Left ventricle myocardium inferior (tissue), 1 donor: ENCODE measurements at regions not wholly inside any gene's neighbourhood (a gene's known extent, or its start where the extent isn't known, plus 50 kb on each side); places are given as distances from the start of the nearest gene placed in this dataset.

Experiments
- DNase-seq: peaks from one replicate; pipeline ENCODE4 v3.0.0-alpha.2; 2020
- H3K27ac ChIP-seq: fragments of 200-600 bp; replicated peaks from 2 replicates; pipeline ENCODE4 v1.8.0; 2021
- H3K27me3 ChIP-seq: fragments of 200-600 bp; 2 replicates; pipeline ENCODE4 v1.8.0; 2021; ENCODE audit warnings: low read depth
- H3K36me3 ChIP-seq: fragments of 200-600 bp; 2 replicates; pipeline ENCODE4 v1.8.0; 2021
- H3K4me1 ChIP-seq: fragments of 200-600 bp; 2 replicates; pipeline ENCODE4 v1.8.0; 2021
- H3K4me3 ChIP-seq: fragments of 200-600 bp; 2 replicates; pipeline ENCODE4 v1.8.0; 2021; ENCODE audit warnings: mild to moderate bottlenecking, moderate library complexity
- H3K9me3 ChIP-seq: fragments of 200-600 bp; replicated peaks from 2 replicates; pipeline ENCODE4 v1.8.0; 2021
- intact Hi-C: fragments of 100-400 bp; cut with micrococcal nuclease; formaldehyde crosslinking; loops from one replicate; pipeline ENCODE4 v1.11.0; 2022
- TF ChIP-seq, protein P1 (sequence below): fragments of 200-600 bp; IDR thresholded peaks from 2 replicates; pipeline ENCODE4 v1.8.0; 2021; ENCODE audit warnings: antibody characterized with exemption, mild to moderate bottlenecking, borderline replicate concordance
- donor health status: DM: no; HTN: yes; CAD: no; lungs with severe emphysema.

DNA sequence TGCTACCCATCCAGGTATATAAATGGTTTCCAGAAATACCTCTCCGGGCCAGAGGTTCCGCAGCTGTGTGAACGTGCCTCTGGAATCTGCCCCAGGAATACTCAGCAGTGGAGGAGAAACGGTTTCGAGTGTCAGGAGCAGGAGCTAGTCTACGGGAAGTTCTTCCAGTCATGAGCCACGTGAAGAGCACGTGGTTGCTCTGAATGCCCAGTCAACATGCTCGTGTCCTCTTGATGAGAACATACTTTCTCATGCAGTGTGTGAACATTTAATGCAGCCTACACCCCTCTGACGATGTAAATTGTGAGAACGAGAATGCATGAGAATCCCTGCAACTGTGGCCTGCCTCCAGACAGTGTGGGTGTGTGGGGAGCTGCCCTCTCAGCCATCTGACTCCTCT is 277.0 kb upstream of the SHH start:
- Histone ChIP-seq H3K27me3 (peaks cover 80% of the 10 kb centered on the region), H3K36me3 (no peaks in the 10 kb centered on the region), H3K4me1 (no peaks in the 10 kb centered on the region), H3K9me3 (no peaks in the 10 kb centered on the region), H3K27ac (no peak overlapping the region), H3K4me3 (no peak overlapping the region)
- intact Hi-C loops = no loop called here
- DNase-seq = no peak
- TF ChIP-seq, protein P1, sequence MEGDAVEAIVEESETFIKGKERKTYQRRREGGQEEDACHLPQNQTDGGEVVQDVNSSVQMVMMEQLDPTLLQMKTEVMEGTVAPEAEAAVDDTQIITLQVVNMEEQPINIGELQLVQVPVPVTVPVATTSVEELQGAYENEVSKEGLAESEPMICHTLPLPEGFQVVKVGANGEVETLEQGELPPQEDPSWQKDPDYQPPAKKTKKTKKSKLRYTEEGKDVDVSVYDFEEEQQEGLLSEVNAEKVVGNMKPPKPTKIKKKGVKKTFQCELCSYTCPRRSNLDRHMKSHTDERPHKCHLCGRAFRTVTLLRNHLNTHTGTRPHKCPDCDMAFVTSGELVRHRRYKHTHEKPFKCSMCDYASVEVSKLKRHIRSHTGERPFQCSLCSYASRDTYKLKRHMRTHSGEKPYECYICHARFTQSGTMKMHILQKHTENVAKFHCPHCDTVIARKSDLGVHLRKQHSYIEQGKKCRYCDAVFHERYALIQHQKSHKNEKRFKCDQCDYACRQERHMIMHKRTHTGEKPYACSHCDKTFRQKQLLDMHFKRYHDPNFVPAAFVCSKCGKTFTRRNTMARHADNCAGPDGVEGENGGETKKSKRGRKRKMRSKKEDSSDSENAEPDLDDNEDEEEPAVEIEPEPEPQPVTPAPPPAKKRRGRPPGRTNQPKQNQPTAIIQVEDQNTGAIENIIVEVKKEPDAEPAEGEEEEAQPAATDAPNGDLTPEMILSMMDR = no peak

DNA sequence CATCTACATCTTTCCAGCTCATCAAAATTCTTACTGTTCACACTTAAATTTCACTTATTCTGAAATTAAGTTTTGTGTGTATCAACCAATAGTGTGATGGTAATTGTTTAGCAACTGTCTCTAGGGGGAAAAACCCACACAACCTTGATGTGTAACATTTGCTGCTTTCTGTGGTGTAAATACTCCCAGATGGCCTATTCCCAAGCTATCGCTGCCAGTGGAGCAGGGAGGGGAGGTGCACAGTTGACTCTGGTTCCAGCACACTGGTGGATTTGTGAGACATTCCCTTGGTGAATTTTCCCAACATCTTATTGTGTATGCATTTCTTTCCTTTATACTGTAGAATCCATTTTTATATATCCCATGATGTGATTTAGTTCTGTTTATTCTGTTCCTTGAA is 275.9 kb upstream of the SHH start:
- intact Hi-C loops = no loop called here
- DNase-seq = no peak

DNA sequence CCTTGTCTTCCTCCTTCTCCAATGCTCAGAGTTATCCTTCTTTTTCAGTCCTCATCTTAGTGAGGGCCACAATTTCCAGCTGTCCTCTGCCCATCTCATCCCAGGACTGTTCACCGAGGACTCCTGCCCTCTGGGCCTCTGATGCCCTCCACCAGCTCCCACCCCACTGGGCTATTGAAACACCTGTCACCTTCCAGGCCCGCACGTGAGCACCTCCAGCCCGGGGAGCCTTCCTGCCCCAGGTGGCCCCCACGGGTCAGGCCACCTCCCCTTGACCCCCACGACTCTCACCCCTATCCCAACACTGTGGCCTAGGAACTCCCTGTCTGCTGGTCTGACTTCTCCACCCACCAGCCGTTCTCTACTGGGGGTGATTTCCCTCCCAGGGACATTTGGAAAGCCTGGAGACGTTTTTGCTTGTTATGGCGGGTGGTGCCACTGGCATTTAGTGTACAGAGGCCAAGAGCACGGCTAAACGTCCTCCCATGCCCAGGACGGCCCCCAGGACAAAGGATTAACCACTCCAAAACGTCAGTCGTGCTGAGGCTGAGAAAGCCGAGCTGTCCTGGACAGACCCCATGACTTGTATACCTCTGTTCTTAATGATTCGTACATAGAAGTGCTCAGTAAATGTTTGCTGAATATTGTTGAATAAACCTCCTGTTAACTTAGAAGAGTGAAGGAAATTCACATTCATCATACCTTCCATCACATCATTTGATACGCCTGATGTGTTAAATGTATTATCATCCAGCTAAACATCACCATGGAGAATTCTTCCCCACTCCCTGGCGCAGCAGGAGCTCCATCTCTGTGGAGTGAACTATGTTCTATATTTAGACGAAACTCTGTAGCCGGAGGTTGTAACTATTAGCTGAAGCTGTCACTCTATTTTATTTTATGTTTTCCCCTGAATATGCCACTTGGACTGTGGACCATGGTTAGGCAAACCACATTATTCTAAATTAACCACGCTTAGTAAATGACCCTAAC is 270.1 kb upstream of the SHH start:
- H3K4me1 ChIP-seq = no peaks in the 10 kb centered on the region
- intact Hi-C loops = no loop called here
- TF ChIP-seq, protein P1 = no peak
- no peaks in the 10 kb centered on the region for H3K36me3 ChIP-seq
- H3K4me3 ChIP-seq = no peak overlapping the region
- H3K27me3 ChIP-seq = peaks cover 67% of the 10 kb centered on the region
- DNase-seq = no peak
- H3K9me3 ChIP-seq = no peaks in the 10 kb centered on the region
- no peak overlapping the region for H3K27ac ChIP-seq

More for the DNA sequence above, 275.9 kb upstream of the SHH start:
- Histone ChIP-seq H3K36me3 (no peaks in the 10 kb centered on the region), H3K27ac (no peak overlapping the region), H3K9me3 (no peaks in the 10 kb centered on the region), H3K4me3 (no peak overlapping the region), H3K4me1 (no peaks in the 10 kb centered on the region), H3K27me3 (peaks cover 77% of the 10 kb centered on the region)
- TF ChIP-seq, protein P1 = no peak

DNA sequence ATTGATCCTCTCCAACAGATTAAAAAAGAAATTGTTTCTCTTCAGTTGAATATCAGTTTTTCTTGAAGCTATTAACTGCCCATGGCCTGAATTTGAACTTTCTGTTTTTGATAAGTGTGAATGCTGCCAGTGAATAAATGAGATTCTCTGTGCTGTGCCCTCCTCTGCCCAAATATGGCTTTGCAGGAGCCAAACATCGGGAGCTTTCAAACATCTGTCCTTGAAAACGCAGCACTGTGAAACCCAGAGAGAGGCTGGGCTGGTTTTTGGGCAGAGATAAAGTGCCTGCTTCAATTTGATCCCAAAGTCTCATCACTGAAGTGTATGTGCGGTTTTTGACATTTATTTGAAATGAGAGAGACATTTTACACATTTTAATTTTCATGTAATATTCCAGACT is 268.3 kb upstream of the SHH start:
- TF ChIP-seq, protein P1 = no peak
- Histone ChIP-seq H3K27me3 (peaks cover 63% of the 10 kb centered on the region), H3K9me3 (no peaks in the 10 kb centered on the region), H3K4me1 (no peaks in the 10 kb centered on the region), H3K36me3 (no peaks in the 10 kb centered on the region), H3K27ac (no peak overlapping the region), H3K4me3 (no peak overlapping the region)
- intact Hi-C loops = no loop called here
- no peak for DNase-seq

DNA sequence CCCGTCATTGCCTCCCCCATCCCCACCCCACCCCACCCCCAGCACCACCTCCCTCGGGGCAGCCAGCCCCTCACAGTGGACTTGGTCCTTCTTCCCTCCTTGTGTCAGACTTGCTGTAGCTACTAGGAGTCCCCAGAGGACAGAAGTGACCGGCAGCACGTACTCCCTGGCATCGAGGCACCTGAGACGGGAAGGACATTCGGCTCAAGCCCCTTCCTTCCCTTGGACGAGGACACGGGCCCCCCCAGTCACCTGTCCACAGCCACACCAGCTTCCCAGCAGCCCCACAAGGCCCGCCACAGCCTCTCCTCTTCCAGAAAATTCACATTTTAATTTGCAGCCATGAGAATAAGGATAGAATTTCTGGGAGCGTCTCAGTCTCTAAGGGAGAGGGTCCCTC is 267.8 kb upstream of the SHH start:
- Histone ChIP-seq H3K4me3 (no peak overlapping the region), H3K27me3 (peaks cover 63% of the 10 kb centered on the region), H3K9me3 (no peaks in the 10 kb centered on the region), H3K27ac (no peak overlapping the region), H3K4me1 (no peaks in the 10 kb centered on the region), H3K36me3 (no peaks in the 10 kb centered on the region)
- no peak for DNase-seq
- TF ChIP-seq, protein P1 = no peak
- intact Hi-C loops = no loop called here
